Epithelial cell of prostate (primary cell): ENCODE measurements at regions not wholly inside any gene's neighbourhood (a gene's known extent, or its start where the extent isn't known, plus 50 kb on each side); places are given as distances from the start of the nearest gene placed in this dataset.
A peak's percentile ranks its signal among the peaks of the same experiment; 100 is the strongest.
"Not testable (repeated sequence)": the region's sequence is repeated elsewhere in the genome, so short reads cannot be mapped to it uniquely, and the experiment has no call there.

Experiments
- DNase-seq: peaks from one replicate; pipeline ENCODE4 v3.0.0-alpha.2; 2011; ENCODE audit warnings: low read depth, low spot score
- H3K27ac ChIP-seq: fragments of 450-650 bp; 2 replicates; pipeline ENCODE4 v1.5.1; 2017; ENCODE audit warnings: mild to moderate bottlenecking

GRCh38 chr5:82425591-82425990 is 147.4 kb upstream of the RPS23 start:
- no peak overlapping the region for H3K27ac ChIP-seq
- no peak for DNase-seq

GRCh38 chr5:82424211-82424610 is 146.1 kb upstream of the RPS23 start:
- no peak overlapping the region for H3K27ac ChIP-seq
- no peak for DNase-seq

GRCh38 chr5:82422751-82423181 is 144.6 kb upstream of the RPS23 start:
- no peak overlapping the region for H3K27ac ChIP-seq
- DNase-seq = no peak

GRCh38 chr5:82422001-82422740 is 144.0 kb upstream of the RPS23 start:
- no peak overlapping the region for H3K27ac ChIP-seq
- DNase-seq = no peak

- no peak overlapping the region for H3K27ac ChIP-seq
- peak; percentile 91 for DNase-seq
Observed at GRCh38 chr5:82421119-82421518, 143.0 kb upstream of the RPS23 start.

GRCh38 chr5:82420524-82420923 is 142.4 kb upstream of the RPS23 start:
- H3K27ac ChIP-seq, DNase-seq: not testable (repeated sequence)

GRCh38 chr5:82419559-82420332 is 141.6 kb upstream of the RPS23 start:
- H3K27ac ChIP-seq = no peak overlapping the region
- no peak for DNase-seq

- DNase-seq = no peak
- no peak overlapping the region for H3K27ac ChIP-seq
Observed at GRCh38 chr5:82418608-82418950, 140.4 kb upstream of the RPS23 start.

- no peak for DNase-seq
- H3K27ac ChIP-seq = no peak overlapping the region
Observed at GRCh38 chr5:82417776-82418607, 139.8 kb upstream of the RPS23 start.

- DNase-seq = no peak
- H3K27ac ChIP-seq = no peak overlapping the region
Observed at GRCh38 chr5:82416512-82416911, 138.4 kb upstream of the RPS23 start.

GRCh38 chr5:82414041-82414388 is 135.9 kb upstream of the RPS23 start:
- peak overlapping the region; percentile 19 for H3K27ac ChIP-seq
- no peak for DNase-seq

GRCh38 chr5:82413302-82414040 is 135.3 kb upstream of the RPS23 start:
- peak; percentile 73 for DNase-seq
- H3K27ac ChIP-seq = peak overlapping the region; percentile 19

GRCh38 chr5:82408033-82408432 is 129.9 kb upstream of the RPS23 start:
- H3K27ac ChIP-seq = no peak overlapping the region
- no peak for DNase-seq

GRCh38 chr5:82406205-82406773 is 128.1 kb upstream of the RPS23 start:
- H3K27ac ChIP-seq = peak overlapping the region; percentile 98
- DNase-seq = peak; percentile 100

GRCh38 chr5:82405618-82406204 is 127.6 kb upstream of the RPS23 start:
- peak overlapping the region; percentile 98 for H3K27ac ChIP-seq
- DNase-seq = peak; percentile 99

- peak; percentile 75 for DNase-seq
- H3K27ac ChIP-seq = peak overlapping the region; percentile 98
Observed at GRCh38 chr5:82405161-82405560, 127.0 kb upstream of the RPS23 start.

GRCh38 chr5:82404382-82404945 is 126.3 kb upstream of the RPS23 start:
- peak overlapping the region; percentile 98 for H3K27ac ChIP-seq
- no peak for DNase-seq

GRCh38 chr5:82403724-82404123 is 125.6 kb upstream of the RPS23 start:
- H3K27ac ChIP-seq = no peak overlapping the region
- DNase-seq = no peak

- DNase-seq = no peak
- no peak overlapping the region for H3K27ac ChIP-seq
Observed at GRCh38 chr5:82403026-82403425, 124.9 kb upstream of the RPS23 start.
